ENCODE measurements at regions not wholly inside any gene's neighbourhood (a gene's known extent, or its start where the extent isn't known, plus 50 kb on each side); places are given as distances from the start of the nearest gene placed in this dataset.

DNA sequence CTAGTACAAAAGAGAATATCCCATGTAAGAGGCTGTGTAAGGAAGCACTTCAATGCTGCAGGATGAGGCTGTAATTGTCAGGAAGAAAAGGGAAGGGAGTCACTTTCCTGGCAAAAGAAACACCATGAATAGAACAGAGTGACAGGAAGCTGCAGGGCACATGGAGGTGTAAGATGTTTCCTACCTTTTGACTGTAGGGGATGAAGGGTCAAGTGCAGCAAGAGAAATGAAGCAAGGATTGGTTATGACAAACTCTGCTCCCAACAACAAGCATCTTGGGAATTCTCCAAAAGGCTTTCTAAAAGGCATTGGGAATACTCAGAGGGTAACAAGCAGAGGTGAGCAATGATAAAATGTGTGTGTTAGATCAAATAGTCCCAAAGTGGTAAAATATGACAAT lies 74.3 kb upstream of the NPY2R start:
- no peak for TF ChIP-seq EHMT2 (IDR thresholded peaks at IDR 0.05)
- TF ChIP-seq, protein P1, sequence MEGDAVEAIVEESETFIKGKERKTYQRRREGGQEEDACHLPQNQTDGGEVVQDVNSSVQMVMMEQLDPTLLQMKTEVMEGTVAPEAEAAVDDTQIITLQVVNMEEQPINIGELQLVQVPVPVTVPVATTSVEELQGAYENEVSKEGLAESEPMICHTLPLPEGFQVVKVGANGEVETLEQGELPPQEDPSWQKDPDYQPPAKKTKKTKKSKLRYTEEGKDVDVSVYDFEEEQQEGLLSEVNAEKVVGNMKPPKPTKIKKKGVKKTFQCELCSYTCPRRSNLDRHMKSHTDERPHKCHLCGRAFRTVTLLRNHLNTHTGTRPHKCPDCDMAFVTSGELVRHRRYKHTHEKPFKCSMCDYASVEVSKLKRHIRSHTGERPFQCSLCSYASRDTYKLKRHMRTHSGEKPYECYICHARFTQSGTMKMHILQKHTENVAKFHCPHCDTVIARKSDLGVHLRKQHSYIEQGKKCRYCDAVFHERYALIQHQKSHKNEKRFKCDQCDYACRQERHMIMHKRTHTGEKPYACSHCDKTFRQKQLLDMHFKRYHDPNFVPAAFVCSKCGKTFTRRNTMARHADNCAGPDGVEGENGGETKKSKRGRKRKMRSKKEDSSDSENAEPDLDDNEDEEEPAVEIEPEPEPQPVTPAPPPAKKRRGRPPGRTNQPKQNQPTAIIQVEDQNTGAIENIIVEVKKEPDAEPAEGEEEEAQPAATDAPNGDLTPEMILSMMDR (IDR thresholded peaks at IDR 0.05 in 2 of 3, conservative IDR thresholded peaks at IDR 0.05 in 1 of 3; ENCODE audit: insufficient read depth in 2 of 3, low read depth in 1 of 3, low read length in 3 of 3), result no peak

All from K562 (cell line).